T-cell (primary cell): ENCODE measurements at regions not wholly inside any gene's neighbourhood (a gene's known extent, or its start where the extent isn't known, plus 50 kb on each side); places are given as distances from the start of the nearest gene placed in this dataset.

Experiments
- ATAC-seq, 4 experiments: fragments of 200-7000 bp in 3 of 4; fragments of 150-1000 bp in 1 of 4; cut with Tn5 transposase; replicated peaks in 1 of 4; 1 replicate in 3 of 4; 2 replicates in 1 of 4; pipeline ENCODE4 v1.10.0; 2021; ENCODE audit warnings: moderate library complexity in 3 of 4, mild to moderate bottlenecking in 2 of 4, moderate number of reproducible peaks in 1 of 4
- CTCF ChIA-PET, 2 donors: fragments of 300-600 bp; sonication (Branson Sonifier 250); formaldehyde crosslinking; loops; one replicate each; lab custom pipeline; 2022; ENCODE audit warnings: antibody characterized with exemption in 2 of 2; lab: Charles Lee
- POLR2A ChIA-PET, 2 donors: fragments of 300-600 bp; sonication (Branson Sonifier 250); formaldehyde crosslinking; loops; one replicate each; lab custom pipeline; 2022; ENCODE audit warnings: antibody characterized with exemption in 2 of 2; lab: Charles Lee
- DNase-seq, 35 experiments: peaks; one replicate each; pipeline versions ENCODE4 v3.0.0 to v3.0.0-alpha.2; 2013 to 2023
- H3K27ac ChIP-seq: one replicate; pipeline ENCODE4 v1.5.1; 2013; ENCODE audit warnings: low read length
- H3K27me3 ChIP-seq, 2 experiments: replicated peaks in 1 of 2; 1 replicate in 1 of 2; 2 replicates in 1 of 2; pipeline versions ENCODE4 v1.6.1 to v1.7.0; 2013; ENCODE audit warnings: low read length in 1 of 2, mixed read lengths in 1 of 2; ENCODE audit not compliant: control insufficient read depth in 2 of 2, insufficient read depth in 2 of 2; ENCODE audit errors: extremely low read depth in 1 of 2
- H3K36me3 ChIP-seq, 2 donors: 1 replicate in 1 of 2; 2 replicates in 1 of 2; pipeline versions ENCODE4 v1.6.1 to v1.7.0; 2013; ENCODE audit warnings: low read length in 1 of 2; ENCODE audit not compliant: control insufficient read depth in 2 of 2, insufficient read depth in 1 of 2; ENCODE audit errors: extremely low read depth in 1 of 2
- H3K4me1 ChIP-seq, 2 experiments: 1 replicate in 1 of 2; 2 replicates in 1 of 2; pipeline versions ENCODE4 v1.6.1 to v1.7.0; 2013; ENCODE audit warnings: low read length in 2 of 2, mixed read lengths in 1 of 2; ENCODE audit not compliant: insufficient read depth in 2 of 2, control insufficient read depth in 1 of 2; ENCODE audit errors: extremely low read depth in 1 of 2
- H3K4me3 ChIP-seq, 2 donors: 1 replicate in 1 of 2; 2 replicates in 1 of 2; pipeline versions ENCODE4 v1.5.1 to v1.7.0; 2013; ENCODE audit warnings: mild to moderate bottlenecking in 2 of 2, low read length in 1 of 2, moderate library complexity in 1 of 2; ENCODE audit not compliant: control insufficient read depth in 1 of 2; ENCODE audit errors: extremely low read depth in 1 of 2
- H3K9me3 ChIP-seq: 2 replicates; pipeline ENCODE4 v1.7.0; 2013
- H3K27ac Mint-ChIP-seq, 2 donors: one replicate each; pipeline ENCODE4 v1.8.0; 2020 to 2021; ENCODE audit warnings: mild to moderate bottlenecking in 2 of 2, mixed read lengths in 2 of 2
- H3K27me3 Mint-ChIP-seq, 2 donors: one replicate each; pipeline ENCODE4 v1.8.0; 2021 to 2022; ENCODE audit warnings: mixed read lengths in 2 of 2
- H3K36me3 Mint-ChIP-seq: one replicate; pipeline ENCODE4 v1.8.0; 2021; ENCODE audit warnings: mixed read lengths
- H3K4me1 Mint-ChIP-seq, 3 donors: one replicate each; pipeline ENCODE4 v1.8.0; 2020 to 2022; ENCODE audit warnings: mixed read lengths in 3 of 3, mild to moderate bottlenecking in 1 of 3
- H3K4me3 Mint-ChIP-seq, 3 donors: one replicate each; pipeline ENCODE4 v1.8.0; 2020 to 2022; ENCODE audit warnings: mild to moderate bottlenecking in 3 of 3, mixed read lengths in 3 of 3, moderate library complexity in 3 of 3
- H3K9me3 Mint-ChIP-seq, 3 donors: one replicate each; pipeline ENCODE4 v1.8.0; 2020 to 2022; ENCODE audit warnings: mixed read lengths in 3 of 3
- WGBS: methylation state at CpG from one replicate; pipeline ENCODE4 v1.1.5; 2013; ENCODE audit warnings: missing lambda C conversion rate; ENCODE audit not compliant: insufficient coverage; 5-methylcytosine and 5-hydroxymethylcytosine counted together

- Mint-ChIP-seq H3K27me3 (peaks cover 2 to 15% of the 10 kb centered on the region in 2 donors), H3K4me3 (peak overlapping the region in 1 of 3 donors; percentile 35), H3K36me3 (no peaks in the 10 kb centered on the region), H3K4me1 (no peaks in the 10 kb centered on the region), H3K27ac (peak overlapping the region in 1 of 2 donors; percentile 60), H3K9me3 (no peaks in the 10 kb centered on the region)
- H3K9me3 ChIP-seq = no peaks in the 10 kb centered on the region
- H3K36me3 ChIP-seq = no peaks in the 10 kb centered on the region
- DNase-seq (no peak), ATAC-seq (no peak)
- CTCF ChIA-PET = no interaction called here
- 55% methylated on average over 7 of the region's 11 CpGs for WGBS
- H3K4me1 ChIP-seq = peaks cover 0 to 5% of the 10 kb centered on the region in 2 experiments
- no peak overlapping the region for H3K27ac ChIP-seq
- POLR2A ChIA-PET = no interaction called here
- no peaks in the 10 kb centered on the region for H3K27me3 ChIP-seq
- H3K4me3 ChIP-seq = no peak overlapping the region
Measured at GRCh38 chr16:77062878-77063675, 127.9 kb upstream of the MON1B start.

GRCh38 chr16:77063676-77064016 lies 127.3 kb upstream of the MON1B start:
- no peaks in the 10 kb centered on the region for H3K36me3 Mint-ChIP-seq
- H3K4me3 Mint-ChIP-seq = no peak overlapping the region
- no peaks in the 10 kb centered on the region for H3K4me1 Mint-ChIP-seq

GRCh38 chr16:77064037-77064436 lies 127.0 kb upstream of the MON1B start:
- Histone ChIP-seq H3K4me3 (no peak overlapping the region), H3K4me1 (peaks cover 0 to 5% of the 10 kb centered on the region in 2 experiments), H3K9me3 (no peaks in the 10 kb centered on the region), H3K27ac (no peak overlapping the region), H3K36me3 (no peaks in the 10 kb centered on the region), H3K27me3 (no peaks in the 10 kb centered on the region)
- no peaks in the 10 kb centered on the region for H3K4me1 Mint-ChIP-seq
- DNase-seq (no peak), ATAC-seq (no peak)
- H3K27ac Mint-ChIP-seq = no peak overlapping the region
- ChIA-PET POLR2A (no interaction called here), CTCF (no interaction called here)
- peaks cover 2 to 15% of the 10 kb centered on the region in 2 donors for H3K27me3 Mint-ChIP-seq
- H3K4me3 Mint-ChIP-seq = no peak overlapping the region
- WGBS = 59% methylated on average over 4 of the region's 7 CpGs
- H3K9me3 Mint-ChIP-seq = no peaks in the 10 kb centered on the region
- no peaks in the 10 kb centered on the region for H3K36me3 Mint-ChIP-seq

More at GRCh38 chr16:77063676-77064016, 127.3 kb upstream of the MON1B start:
- no peaks in the 10 kb centered on the region for H3K36me3 ChIP-seq
- H3K4me1 ChIP-seq = peaks cover 0 to 5% of the 10 kb centered on the region in 2 experiments
- ChIA-PET CTCF (no interaction called here), POLR2A (no interaction called here)
- H3K27me3 ChIP-seq = no peaks in the 10 kb centered on the region
- no peaks in the 10 kb centered on the region for H3K9me3 ChIP-seq
- DNase-seq (no peak), ATAC-seq (no peak)
- H3K27me3 Mint-ChIP-seq = peaks cover 2 to 15% of the 10 kb centered on the region in 2 donors
- H3K4me3 ChIP-seq = no peak overlapping the region
- H3K9me3 Mint-ChIP-seq = no peaks in the 10 kb centered on the region
- H3K27ac ChIP-seq = no peak overlapping the region
- WGBS = 57% methylated on average over 1 of the region's 1 CpG
- H3K27ac Mint-ChIP-seq = no peak overlapping the region

- Mint-ChIP-seq H3K27ac (no peak overlapping the region), H3K9me3 (no peaks in the 10 kb centered on the region), H3K4me3 (no peak overlapping the region), H3K27me3 (peaks cover 2 to 17% of the 10 kb centered on the region in 2 donors), H3K36me3 (no peaks in the 10 kb centered on the region), H3K4me1 (no peaks in the 10 kb centered on the region)
- Histone ChIP-seq H3K9me3 (no peaks in the 10 kb centered on the region), H3K27me3 (no peaks in the 10 kb centered on the region), H3K36me3 (no peaks in the 10 kb centered on the region), H3K27ac (no peak overlapping the region), H3K4me1 (peaks cover 0 to 3% of the 10 kb centered on the region in 2 experiments), H3K4me3 (no peak overlapping the region)
- no peak for DNase-seq
- WGBS = 22% methylated on average over 5 of the region's 9 CpGs
- ChIA-PET POLR2A (no interaction called here), CTCF (interaction anchor here in 1 of 2 donors (0.6 kb wide), 1 partner anchor 98 kb away, joined by 4 read pairs; no protein-coding TSS in a partner anchor)
- ATAC-seq = no peak
Measured at GRCh38 chr16:77066896-77067496, 124.0 kb upstream of the MON1B start.

- Histone ChIP-seq H3K27ac (no peak overlapping the region), H3K36me3 (no peaks in the 10 kb centered on the region), H3K9me3 (no peaks in the 10 kb centered on the region), H3K27me3 (no peaks in the 10 kb centered on the region), H3K4me1 (peaks cover 0 to 2% of the 10 kb centered on the region in 2 experiments), H3K4me3 (no peak overlapping the region)
- ChIA-PET POLR2A (no interaction called here), CTCF (no interaction called here)
- DNase-seq = no peak
- 60% methylated on average over 1 of the region's 2 CpGs for WGBS
- Mint-ChIP-seq H3K27ac (no peak overlapping the region), H3K4me3 (no peak overlapping the region), H3K9me3 (no peaks in the 10 kb centered on the region), H3K36me3 (no peaks in the 10 kb centered on the region), H3K27me3 (peaks cover 2 to 17% of the 10 kb centered on the region in 2 donors), H3K4me1 (no peaks in the 10 kb centered on the region)
- ATAC-seq = no peak
Measured at GRCh38 chr16:77067900-77068299, 123.1 kb upstream of the MON1B start.

GRCh38 chr16:77068402-77068801 lies 122.6 kb upstream of the MON1B start:
- no peak overlapping the region for H3K27ac ChIP-seq
- WGBS = no CpG with 5 or more reads among the region's 1 CpG
- H3K27me3 ChIP-seq = no peaks in the 10 kb centered on the region
- H3K4me3 ChIP-seq = no peak overlapping the region
- POLR2A ChIA-PET = no interaction called here
- ATAC-seq (no peak), DNase-seq (no peak)
- no peak overlapping the region for H3K27ac Mint-ChIP-seq
- H3K9me3 ChIP-seq = no peaks in the 10 kb centered on the region
- H3K36me3 ChIP-seq = no peaks in the 10 kb centered on the region
- peaks cover 2 to 17% of the 10 kb centered on the region in 2 donors for H3K27me3 Mint-ChIP-seq
- H3K9me3 Mint-ChIP-seq = no peaks in the 10 kb centered on the region
- peaks cover 0 to 2% of the 10 kb centered on the region in 2 experiments for H3K4me1 ChIP-seq
- H3K4me3 Mint-ChIP-seq = no peak overlapping the region
- H3K36me3 Mint-ChIP-seq = no peaks in the 10 kb centered on the region
- H3K4me1 Mint-ChIP-seq = no peaks in the 10 kb centered on the region
- CTCF ChIA-PET = no interaction called here
